ENCODE measurements at regions not wholly inside any gene's neighbourhood (a gene's known extent, or its start where the extent isn't known, plus 50 kb on each side); places are given as distances from the start of the nearest gene placed in this dataset.

GRCh38 chr7:20932785-20933527 lies 146.3 kb upstream of the SP8 start:
- DNase-seq (ENCODE audit: low read depth in 3 of 3): no peak

- DNase-seq (ENCODE audit: low read depth in 3 of 3): no peak
Observed at GRCh38 chr7:20945451-20945850, 158.8 kb upstream of the SP8 start.

GRCh38 chr7:20952916-20953315 lies 166.2 kb upstream of the SP8 start:
- no peak for DNase-seq (ENCODE audit: low read depth in 3 of 3)

- no peak for DNase-seq (ENCODE audit: low read depth in 3 of 3)
Observed at GRCh38 chr7:20954711-20955619, 168.3 kb upstream of the SP8 start.

- no peak for DNase-seq (ENCODE audit: low read depth in 3 of 3)
Observed at GRCh38 chr7:20958572-20958971, 171.9 kb upstream of the SP8 start.

- DNase-seq (ENCODE audit: low read depth in 3 of 3): no peak
Observed at GRCh38 chr7:20959281-20959680, 172.6 kb upstream of the SP8 start.

- no peak for DNase-seq (ENCODE audit: low read depth in 3 of 3)
Observed at GRCh38 chr7:20963556-20964280, 177.0 kb upstream of the SP8 start.

GRCh38 chr7:20964281-20964918 lies 177.7 kb upstream of the SP8 start:
- DNase-seq (ENCODE audit: low read depth in 3 of 3): no peak

GRCh38 chr7:20971219-20971618 lies 184.5 kb upstream of the SP8 start:
- DNase-seq (ENCODE audit: low read depth in 3 of 3): no peak

GRCh38 chr7:20980232-20980631 lies 193.5 kb upstream of the SP8 start:
- DNase-seq (ENCODE audit: low read depth in 3 of 3): no peak

GRCh38 chr7:20980668-20981264 lies 194.1 kb upstream of the SP8 start:
- DNase-seq (ENCODE audit: low read depth in 3 of 3): no peak

- DNase-seq (ENCODE audit: low read depth in 3 of 3): no peak
Observed at GRCh38 chr7:20988340-20988739, 201.7 kb upstream of the SP8 start.

GRCh38 chr7:20991544-20991943 lies 204.9 kb upstream of the SP8 start:
- DNase-seq (ENCODE audit: low read depth in 3 of 3): no peak

- no peak for DNase-seq (ENCODE audit: low read depth in 3 of 3)
Observed at GRCh38 chr7:20993693-20994092, 207.0 kb upstream of the SP8 start.

- DNase-seq (ENCODE audit: low read depth in 3 of 3): no peak
Observed at GRCh38 chr7:20998309-20998708, 211.6 kb upstream of the SP8 start.

- no peak for DNase-seq (ENCODE audit: low read depth in 3 of 3)
Observed at GRCh38 chr7:21011153-21011552, 224.5 kb upstream of the SP8 start.

GRCh38 chr7:21013765-21014539 lies 227.3 kb upstream of the SP8 start:
- no peak for DNase-seq (ENCODE audit: low read depth in 3 of 3)

- no peak for DNase-seq (ENCODE audit: low read depth in 3 of 3)
Observed at GRCh38 chr7:21020667-21021066, 234.0 kb upstream of the SP8 start.

- DNase-seq (ENCODE audit: low read depth in 3 of 3): no peak
Observed at GRCh38 chr7:21023841-21024484, 237.3 kb upstream of the SP8 start.

GRCh38 chr7:21024485-21024867 lies 237.8 kb upstream of the SP8 start:
- DNase-seq (ENCODE audit: low read depth in 3 of 3): no peak

Data from stimulated activated CD4-positive, alpha-beta T cell treated with anti-CD3 and anti-CD28 coated beads, TNF-alpha, amount 100 ng/mL, for 4 hours (primary cell).